ENCODE measurements at regions not wholly inside any gene's neighbourhood (a gene's known extent, or its start where the extent isn't known, plus 50 kb on each side); places are given as distances from the start of the nearest gene placed in this dataset.

GRCh38 chr18:10261344-10262276 is 192.8 kb upstream of the APCDD1 start:
- no peak for TF ChIP-seq CTCF (IDR thresholded peaks at IDR 0.05; ENCODE audit: low read depth, low read length, poor library complexity, severe bottlenecking)
- TF ChIP-seq EZH2phosphoT487 (IDR thresholded peaks at IDR 0.05; ENCODE audit: borderline replicate concordance, low read length): no peak
